Endothelial cell of umbilical vein (primary cell): ENCODE measurements at regions not wholly inside any gene's neighbourhood (a gene's known extent, or its start where the extent isn't known, plus 50 kb on each side); places are given as distances from the start of the nearest gene placed in this dataset.

Experiments
- BruUV-seq: library from RNA; stranded (reverse); fragments of 400-500 nt; replicated peaks from 2 replicates; lab custom pipeline; 2021; lab: Mats Ljungman, UMichigan
- CTCF ChIA-PET: fragments of 300-600, 350-600 bp; sonication (Branson Sonifier 250); formaldehyde crosslinking; loops from one replicate; lab custom pipeline; 2021; ENCODE audit warnings: antibody characterized with exemption, inconsistent platforms; lab: Charles Lee
- POLR2A ChIA-PET: fragments of 300-600, 350-600 bp; sonication (Branson Sonifier 250); formaldehyde crosslinking; loops from one replicate; lab custom pipeline; 2021; ENCODE audit warnings: antibody characterized with exemption, inconsistent platforms; lab: Charles Lee
- DNase-seq: peaks from one replicate; pipeline ENCODE4 v3.0.0-alpha.2; 2011; ENCODE audit warnings: low read depth, low spot score
- FAIRE-seq: peaks from 2 replicates; lab custom pipeline; 2011; peaks lifted over from hg19 to GRCh38; lab: Jason Lieb, UNC
- H2AFZ ChIP-seq: 2 replicates; pipeline ENCODE4 v1.6.0; 2012; ENCODE audit warnings: low read depth, low read length, control low read depth, inconsistent platforms
- H3K27ac ChIP-seq: 2 replicates; pipeline ENCODE4 v1.5.1; 2011; ENCODE audit warnings: low read depth, mild to moderate bottlenecking, control low read depth, low read length, moderate library complexity; ENCODE audit not compliant: insufficient read depth
- H3K27me3 ChIP-seq, 2 experiments: 2 replicates each; pipeline versions ENCODE4 v1.6.0 to v1.6.1; 2011; ENCODE audit warnings: low read length in 2 of 2, mixed read lengths in 1 of 2; ENCODE audit not compliant: control insufficient read depth in 2 of 2, insufficient read depth in 2 of 2
- H3K36me3 ChIP-seq, 2 experiments: 2 replicates in 1 of 2; 3 replicates in 1 of 2; pipeline ENCODE4 v1.5.1; 2011; ENCODE audit warnings: low read length in 2 of 2, mild to moderate bottlenecking in 1 of 2, moderate library complexity in 1 of 2; ENCODE audit not compliant: control insufficient read depth in 2 of 2, insufficient read depth in 2 of 2; ENCODE audit errors: extremely low read depth in 1 of 2
- H3K4me1 ChIP-seq: 3 replicates; pipeline ENCODE4 v1.5.1; 2011; ENCODE audit warnings: mild to moderate bottlenecking, low read length; ENCODE audit not compliant: control insufficient read depth, insufficient read depth; ENCODE audit errors: extremely low read depth
- H3K4me2 ChIP-seq: 2 replicates; pipeline ENCODE4 v1.6.1; 2011; ENCODE audit warnings: low read length, control low read depth, mixed read lengths; ENCODE audit not compliant: insufficient read depth
- H3K4me3 ChIP-seq, 3 experiments: fragments of 200-600 bp in 1 of 3; sonication (generic), shearing (Covaris generic) in 1 of 3; replicated peaks in 1 of 3; 2 replicates each; pipeline ENCODE4 v1.5.1; 2011 to 2016; ENCODE audit warnings: control low read depth in 3 of 3, low read length in 3 of 3, mild to moderate bottlenecking in 2 of 3, inconsistent platforms in 1 of 3, low read depth in 1 of 3, moderate library complexity in 1 of 3; ENCODE audit not compliant: insufficient read depth in 1 of 3
- H3K79me2 ChIP-seq: 2 replicates; pipeline ENCODE4 v1.6.0; 2012; ENCODE audit warnings: low read length, inconsistent platforms; ENCODE audit not compliant: control insufficient read depth, insufficient read depth
- H3K9ac ChIP-seq: replicated peaks from 2 replicates; pipeline ENCODE3; 2011; ENCODE audit warnings: low read length, control low read depth; ENCODE audit not compliant: insufficient read depth; ENCODE audit errors: extremely low read depth
- H3K9me1 ChIP-seq: replicated peaks from 3 replicates; pipeline ENCODE4 v1.6.0; 2011; ENCODE audit warnings: mild to moderate bottlenecking, low read length; ENCODE audit not compliant: control insufficient read depth, insufficient read depth; ENCODE audit errors: extremely low read depth
- H3K9me3 ChIP-seq: replicated peaks from 2 replicates; pipeline ENCODE4 v1.5.1; 2012; ENCODE audit warnings: low read length, inconsistent platforms; ENCODE audit not compliant: control insufficient read depth, insufficient read depth
- H4K20me1 ChIP-seq: replicated peaks from 2 replicates; pipeline ENCODE3; 2011; ENCODE audit warnings: mild to moderate bottlenecking, low read length; ENCODE audit not compliant: control insufficient read depth, insufficient read depth; ENCODE audit errors: extremely low read depth
- CTCF ChIP-seq, 2 donors: IDR thresholded peaks; 1 replicate in 1 of 2; 2 replicates in 1 of 2; pipeline ENCODE4 v1.5.1; 2011; ENCODE audit warnings: low read length in 2 of 2, mild to moderate bottlenecking in 2 of 2, moderate library complexity in 2 of 2, control low read depth in 1 of 2, inconsistent platforms in 1 of 2, low read depth in 1 of 2; ENCODE audit not compliant: insufficient read depth in 1 of 2; ENCODE audit errors: extremely low read depth in 1 of 2
- EZH2 ChIP-seq: IDR thresholded peaks from 2 replicates; pipeline ENCODE4 v1.6.1; 2012; ENCODE audit warnings: borderline replicate concordance, low read depth, mild to moderate bottlenecking, moderate library complexity, low read length, inconsistent platforms; ENCODE audit not compliant: severe bottlenecking
- FOS ChIP-seq: IDR thresholded peaks from 2 replicates; pipeline ENCODE4 v1.6.1; 2011; ENCODE audit warnings: mild to moderate bottlenecking, low read length, moderate library complexity, borderline replicate concordance; ENCODE audit not compliant: insufficient read depth
- GATA2 ChIP-seq: IDR thresholded peaks from 2 replicates; pipeline ENCODE4 v1.7.0; 2011; ENCODE audit warnings: low read depth, mild to moderate bottlenecking, moderate library complexity, mixed read lengths, low read length; ENCODE audit not compliant: insufficient read length, insufficient read depth
- JUN ChIP-seq: IDR thresholded peaks from 2 replicates; pipeline ENCODE4 v1.6.1; 2011; ENCODE audit warnings: borderline replicate concordance, low read depth; ENCODE audit not compliant: insufficient read length, insufficient read depth
- MYC ChIP-seq: IDR thresholded peaks from one replicate; pipeline ENCODE4 v1.6.1; 2011; ENCODE audit warnings: mild to moderate bottlenecking, low read depth, low read length
- POLR2A ChIP-seq: IDR thresholded peaks from 2 replicates; pipeline ENCODE4 v1.6.1; 2012; ENCODE audit warnings: low read depth, mild to moderate bottlenecking, control low read depth, low read length
- POLR2AphosphoS5 ChIP-seq: IDR thresholded peaks from 2 replicates; pipeline ENCODE4 v1.6.1; 2012; ENCODE audit warnings: low read depth, mild to moderate bottlenecking, control low read depth, low read length, moderate library complexity; ENCODE audit not compliant: insufficient read depth
- dilution Hi-C: fragments of 300-500 bp; cut with MboI; formaldehyde crosslinking; loops from one replicate; pipeline ENCODE4 v1.15.0; 2019; ENCODE audit warnings: low sequenced_read_pairs; ENCODE audit not compliant: extremely low pct_ligation_motif_present
- intact Hi-C: fragments of 100-400 bp; cut with micrococcal nuclease; formaldehyde crosslinking; loops from one replicate; pipeline ENCODE4 v1.10.0; 2022
- TF ChIP-seq, protein P1 (sequence below): IDR thresholded peaks from 2 replicates; pipeline ENCODE4 v1.6.1; 2011; ENCODE audit not compliant: insufficient read depth, insufficient read length

- no peak overlapping the region for H3K4me3 ChIP-seq
- ChIA-PET POLR2A (no interaction called here), CTCF (no interaction called here)
- no peaks in the 10 kb centered on the region for H4K20me1 ChIP-seq
- no peak overlapping the region for H2AFZ ChIP-seq
- no peaks in the 10 kb centered on the region for H3K36me3 ChIP-seq
- FAIRE-seq (no peak), DNase-seq (no peak)
- H3K27me3 ChIP-seq = no peaks in the 10 kb centered on the region
- H3K9me3 ChIP-seq = no peaks in the 10 kb centered on the region
- H3K27ac ChIP-seq = no peak overlapping the region
- intact Hi-C loops = no loop called here
- no peaks in the 10 kb centered on the region for H3K9me1 ChIP-seq
- no TSS peak for BruUV-seq
- no peak overlapping the region for H3K9ac ChIP-seq
- H3K79me2 ChIP-seq = no peaks in the 10 kb centered on the region
- H3K4me2 ChIP-seq = no peak overlapping the region
- no peaks in the 10 kb centered on the region for H3K4me1 ChIP-seq
- dilution Hi-C loops = no loop called here
- TF ChIP-seq, protein P1, sequence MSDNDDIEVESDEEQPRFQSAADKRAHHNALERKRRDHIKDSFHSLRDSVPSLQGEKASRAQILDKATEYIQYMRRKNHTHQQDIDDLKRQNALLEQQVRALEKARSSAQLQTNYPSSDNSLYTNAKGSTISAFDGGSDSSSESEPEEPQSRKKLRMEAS = no peak
- TF ChIP-seq FOS = no peak
- no peak for TF ChIP-seq CTCF (IDR thresholded peaks at IDR 0.05; ENCODE audit: extremely low read depth in 1 of 2, insufficient read depth in 1 of 2, low read depth in 1 of 2, low read length in 2 of 2)
- no peak for TF ChIP-seq JUN
- TF ChIP-seq POLR2AphosphoS5 = no peak
- no peak for TF ChIP-seq MYC
- no peak for TF ChIP-seq GATA2
- TF ChIP-seq EZH2 = no peak
- TF ChIP-seq POLR2A = no peak
Observed at GRCh38 chr5:88606626-88607025, 276.4 kb downstream of the MEF2C start.
